SH-SY5Y (cell line): ENCODE measurements at regions not wholly inside any gene's neighbourhood (a gene's known extent, or its start where the extent isn't known, plus 50 kb on each side); places are given as distances from the start of the nearest gene placed in this dataset.

Source experiments
- GATA2 ChIP-seq: IDR thresholded peaks from 2 replicates; pipeline ENCODE4 v1.6.1; 2011; ENCODE audit warnings: mild to moderate bottlenecking, low read depth, low read length
- GATA3 ChIP-seq: IDR thresholded peaks from 2 replicates; pipeline ENCODE4 v1.6.1; 2011; ENCODE audit warnings: low read depth, mild to moderate bottlenecking, low read length, moderate library complexity

GRCh38 chr14:105917933-105918436 is 391.6 kb downstream of the TMEM121 start:
- TF ChIP-seq GATA2 (no peak), GATA3 (no peak)
